H9 (cell line): ENCODE measurements at regions not wholly inside any gene's neighbourhood (a gene's known extent, or its start where the extent isn't known, plus 50 kb on each side); places are given as distances from the start of the nearest gene placed in this dataset.

ENCODE experiments used
- DNase-seq: peaks from one replicate; pipeline ENCODE4 v3.0.0-alpha.2; 2017
- H2AFZ ChIP-seq: one replicate; pipeline ENCODE4 v1.6.1; 2013; ENCODE audit warnings: mild to moderate bottlenecking, low read length, control low read depth, moderate library complexity
- H2AK5ac ChIP-seq: 2 replicates; pipeline ENCODE4 v1.6.1; 2013; ENCODE audit warnings: low read length, control low read depth, mixed read lengths; ENCODE audit not compliant: insufficient read length
- H2BK120ac ChIP-seq: one replicate; pipeline ENCODE4 v1.6.1; 2013; ENCODE audit warnings: low read depth, mild to moderate bottlenecking, low read length, control low read depth, inconsistent platforms; ENCODE audit not compliant: poor library complexity, severe bottlenecking
- H2BK12ac ChIP-seq: 2 replicates; pipeline ENCODE4 v1.6.1; 2013; ENCODE audit warnings: low read length, control low read depth, mixed read lengths, low read depth; ENCODE audit not compliant: insufficient read length
- H2BK15ac ChIP-seq: 2 replicates; pipeline ENCODE4 v1.6.1; 2013; ENCODE audit warnings: low read depth, low read length, control low read depth
- H2BK20ac ChIP-seq: one replicate; pipeline ENCODE4 v1.6.1; 2013; ENCODE audit warnings: low read depth, mild to moderate bottlenecking, low read length, control low read depth, inconsistent platforms; ENCODE audit not compliant: poor library complexity, severe bottlenecking
- H2BK5ac ChIP-seq: 2 replicates; pipeline ENCODE4 v1.6.1; 2013; ENCODE audit warnings: low read length, control low read depth, mixed read lengths; ENCODE audit not compliant: insufficient read length
- H3K14ac ChIP-seq: 2 replicates; pipeline ENCODE4 v1.6.1; 2013; ENCODE audit warnings: low read length, control low read depth; ENCODE audit not compliant: insufficient read depth
- H3K18ac ChIP-seq: 2 replicates; pipeline ENCODE4 v1.6.1; 2013; ENCODE audit warnings: low read depth, mild to moderate bottlenecking, mixed read lengths, low read length, control low read depth; ENCODE audit not compliant: insufficient read length
- H3K23ac ChIP-seq: 2 replicates; pipeline ENCODE4 v1.6.1; 2013; ENCODE audit warnings: low read length, control low read depth, mixed read lengths, low read depth; ENCODE audit not compliant: insufficient read length
- H3K23me2 ChIP-seq: 2 replicates; pipeline ENCODE4 v1.6.1; 2013; ENCODE audit warnings: low read depth, mild to moderate bottlenecking, mixed read lengths, low read length, control low read depth; ENCODE audit not compliant: insufficient read length, poor library complexity, severe bottlenecking
- H3K27ac ChIP-seq: 2 replicates; pipeline ENCODE4 v1.5.1; 2013; ENCODE audit warnings: low read length, control low read depth, mixed read lengths, low read depth; ENCODE audit not compliant: insufficient read length
- H3K27me3 ChIP-seq: 2 replicates; pipeline ENCODE4 v1.6.1; 2013; ENCODE audit warnings: low read length, control low read depth, inconsistent platforms; ENCODE audit not compliant: insufficient read depth
- H3K4ac ChIP-seq: 2 replicates; pipeline ENCODE4 v1.6.1; 2013; ENCODE audit warnings: low read depth, mild to moderate bottlenecking, control low read depth, inconsistent platforms, low read length, moderate library complexity
- H3K4me1 ChIP-seq: 2 replicates; pipeline ENCODE4 v1.6.1; 2013; ENCODE audit warnings: low read length, control low read depth, inconsistent platforms; ENCODE audit not compliant: insufficient read depth
- H3K4me2 ChIP-seq: 2 replicates; pipeline ENCODE4 v1.6.1; 2013; ENCODE audit warnings: low read length, control low read depth, mixed read lengths; ENCODE audit not compliant: insufficient read length, insufficient read depth
- H3K56ac ChIP-seq: 2 replicates; pipeline ENCODE4 v1.6.1; 2013; ENCODE audit warnings: low read depth, mild to moderate bottlenecking, mixed read lengths, low read length, control low read depth; ENCODE audit not compliant: insufficient read length
- H3K79me1 ChIP-seq: 2 replicates; pipeline ENCODE4 v1.6.1; 2013; ENCODE audit warnings: low read depth, mild to moderate bottlenecking, moderate library complexity, low read length, control low read depth, inconsistent platforms; ENCODE audit not compliant: insufficient read depth, poor library complexity, severe bottlenecking
- H3K79me2 ChIP-seq: 2 replicates; pipeline ENCODE4 v1.6.1; 2013; ENCODE audit warnings: low read length, control low read depth, inconsistent platforms; ENCODE audit not compliant: insufficient read depth
- H3K9ac ChIP-seq: 2 replicates; pipeline ENCODE4 v1.6.1; 2013; ENCODE audit warnings: low read length, control low read depth, mixed read lengths; ENCODE audit not compliant: insufficient read length; ENCODE audit errors: extremely low read depth
- H3K9me3 ChIP-seq: one replicate; pipeline ENCODE4 v1.6.1; 2013; ENCODE audit warnings: low read depth, low read length, inconsistent platforms; ENCODE audit not compliant: control insufficient read depth
- H3T11ph ChIP-seq: one replicate; pipeline ENCODE4 v1.6.1; 2013; ENCODE audit warnings: mild to moderate bottlenecking, low read length, control low read depth, inconsistent platforms
- H4K20me1 ChIP-seq: one replicate; pipeline ENCODE4 v1.6.1; 2013; ENCODE audit not compliant: control insufficient read depth, insufficient read length, insufficient read depth
- H4K5ac ChIP-seq: 2 replicates; pipeline ENCODE4 v1.6.1; 2013; ENCODE audit warnings: low read depth, mild to moderate bottlenecking, mixed read lengths, low read length, control low read depth; ENCODE audit not compliant: insufficient read length
- H4K8ac ChIP-seq: replicated peaks from 2 replicates; pipeline ENCODE4 v1.6.1; 2013; ENCODE audit warnings: low read length, control low read depth, mixed read lengths, low read depth; ENCODE audit not compliant: insufficient read length
- H4K91ac ChIP-seq: 2 replicates; pipeline ENCODE4 v1.6.1; 2013; ENCODE audit warnings: low read depth, mild to moderate bottlenecking, moderate library complexity, mixed read lengths, low read length, control low read depth; ENCODE audit not compliant: insufficient read length
- H3K27ac Mint-ChIP-seq, 3 experiments: 2 replicates in 2 of 3; 3 replicates in 1 of 3; pipeline ENCODE4 v1.8.0; 2020 to 2021; ENCODE audit warnings: mixed read lengths in 3 of 3, mild to moderate bottlenecking in 1 of 3, moderate library complexity in 1 of 3
- H3K27me3 Mint-ChIP-seq: 2 replicates; pipeline ENCODE4 v1.8.0; 2021; ENCODE audit warnings: low read depth, mild to moderate bottlenecking, moderate library complexity, mixed read lengths
- H3K36me3 Mint-ChIP-seq, 3 experiments: 2 replicates in 2 of 3; 3 replicates in 1 of 3; pipeline ENCODE4 v1.8.0; 2020 to 2021; ENCODE audit warnings: low read depth in 3 of 3, mixed read lengths in 3 of 3; ENCODE audit not compliant: insufficient read depth in 1 of 3
- H3K4me1 Mint-ChIP-seq, 2 experiments: 2 replicates each; pipeline ENCODE4 v1.8.0; 2020; ENCODE audit warnings: mixed read lengths in 2 of 2
- H3K4me3 Mint-ChIP-seq, 2 experiments: 2 replicates in 1 of 2; 3 replicates in 1 of 2; pipeline ENCODE4 v1.8.0; 2020 to 2021; ENCODE audit warnings: mild to moderate bottlenecking in 2 of 2, mixed read lengths in 2 of 2, moderate library complexity in 1 of 2
- H3K9me3 Mint-ChIP-seq, 2 experiments: 2 replicates in 1 of 2; 3 replicates in 1 of 2; pipeline ENCODE4 v1.8.0; 2020; ENCODE audit warnings: mild to moderate bottlenecking in 2 of 2, mixed read lengths in 2 of 2, moderate library complexity in 1 of 2
- WGBS: extraction: QIAGEN DNeasy Blood & Tissue Kit; methylation state at CpG from one replicate; pipeline ENCODE4 v1.1.7; 2013; ENCODE audit warnings: missing lambda C conversion rate, low lambda C conversion rate, mixed read lengths; ENCODE audit not compliant: insufficient read length; ENCODE audit errors: extremely low coverage; 5-methylcytosine and 5-hydroxymethylcytosine counted together
- TF ChIP-seq, protein P1 (sequence below): fragments of 200-600 bp; sonication (generic); conservative IDR thresholded peaks from 3 replicates; pipeline ENCODE4 v1.8.0; 2021; ENCODE audit warnings: antibody characterized with exemption, mild to moderate bottlenecking

GRCh38 chr2:15863089-15863488 lies 77.3 kb upstream of the MYCN start:
- Histone ChIP-seq H3K4me2 (no peak overlapping the region), H3K23me2 (no peaks in the 10 kb centered on the region), H3K27ac (no peak overlapping the region), H3K18ac (no peak overlapping the region), H4K91ac (no peak overlapping the region), H3K4ac (no peak overlapping the region), H2AFZ (no peak overlapping the region), H3T11ph (no peak overlapping the region), H4K20me1 (no peaks in the 10 kb centered on the region), H2AK5ac (no peak overlapping the region), H4K5ac (no peak overlapping the region), H2BK5ac (no peak overlapping the region), H3K56ac (no peak overlapping the region), H3K9ac (no peak overlapping the region), H2BK20ac (no peak overlapping the region), H3K9me3 (no peaks in the 10 kb centered on the region), H3K79me1 (no peaks in the 10 kb centered on the region), H3K79me2 (no peaks in the 10 kb centered on the region), H3K4me1 (no peaks in the 10 kb centered on the region; the same call in 1 of the 2 replicates), H3K27me3 (no peaks in the 10 kb centered on the region), H3K23ac (no peak overlapping the region), H2BK12ac (no peak overlapping the region), H4K8ac (no peak overlapping the region), H2BK120ac (no peak overlapping the region), H2BK15ac (no peak overlapping the region), H3K14ac (no peak overlapping the region)
- Mint-ChIP-seq H3K4me3 (no peak overlapping the region), H3K4me1 (peaks cover 0 to 2% of the 10 kb centered on the region in 2 experiments; a peak in 1 of 4 replicates), H3K9me3 (0 out of 5 replicates have a peak, but pooled peaks cover 0 to 2% of the 10 kb centered on the region in 2 experiments), H3K27me3 (no peaks in the 10 kb centered on the region), H3K27ac (no peak overlapping the region), H3K36me3 (no peaks in the 10 kb centered on the region)
- no CpG with 5 or more reads among the region's 2 CpGs for WGBS
- TF ChIP-seq, protein P1, sequence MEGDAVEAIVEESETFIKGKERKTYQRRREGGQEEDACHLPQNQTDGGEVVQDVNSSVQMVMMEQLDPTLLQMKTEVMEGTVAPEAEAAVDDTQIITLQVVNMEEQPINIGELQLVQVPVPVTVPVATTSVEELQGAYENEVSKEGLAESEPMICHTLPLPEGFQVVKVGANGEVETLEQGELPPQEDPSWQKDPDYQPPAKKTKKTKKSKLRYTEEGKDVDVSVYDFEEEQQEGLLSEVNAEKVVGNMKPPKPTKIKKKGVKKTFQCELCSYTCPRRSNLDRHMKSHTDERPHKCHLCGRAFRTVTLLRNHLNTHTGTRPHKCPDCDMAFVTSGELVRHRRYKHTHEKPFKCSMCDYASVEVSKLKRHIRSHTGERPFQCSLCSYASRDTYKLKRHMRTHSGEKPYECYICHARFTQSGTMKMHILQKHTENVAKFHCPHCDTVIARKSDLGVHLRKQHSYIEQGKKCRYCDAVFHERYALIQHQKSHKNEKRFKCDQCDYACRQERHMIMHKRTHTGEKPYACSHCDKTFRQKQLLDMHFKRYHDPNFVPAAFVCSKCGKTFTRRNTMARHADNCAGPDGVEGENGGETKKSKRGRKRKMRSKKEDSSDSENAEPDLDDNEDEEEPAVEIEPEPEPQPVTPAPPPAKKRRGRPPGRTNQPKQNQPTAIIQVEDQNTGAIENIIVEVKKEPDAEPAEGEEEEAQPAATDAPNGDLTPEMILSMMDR = no peak
- no peak for DNase-seq
